ENCODE measurements at regions not wholly inside any gene's neighbourhood (a gene's known extent, or its start where the extent isn't known, plus 50 kb on each side); places are given as distances from the start of the nearest gene placed in this dataset.
"Not testable (repeated sequence)": the region's sequence is repeated elsewhere in the genome, so short reads cannot be mapped to it uniquely, and the experiment has no call there.

- H3K4me3 ChIP-seq (ENCODE audit: low read depth, low read length), result no peak overlapping the region
- DNase-seq (ENCODE audit: low read depth), result peak; percentile 78
- TF ChIP-seq, protein P1, sequence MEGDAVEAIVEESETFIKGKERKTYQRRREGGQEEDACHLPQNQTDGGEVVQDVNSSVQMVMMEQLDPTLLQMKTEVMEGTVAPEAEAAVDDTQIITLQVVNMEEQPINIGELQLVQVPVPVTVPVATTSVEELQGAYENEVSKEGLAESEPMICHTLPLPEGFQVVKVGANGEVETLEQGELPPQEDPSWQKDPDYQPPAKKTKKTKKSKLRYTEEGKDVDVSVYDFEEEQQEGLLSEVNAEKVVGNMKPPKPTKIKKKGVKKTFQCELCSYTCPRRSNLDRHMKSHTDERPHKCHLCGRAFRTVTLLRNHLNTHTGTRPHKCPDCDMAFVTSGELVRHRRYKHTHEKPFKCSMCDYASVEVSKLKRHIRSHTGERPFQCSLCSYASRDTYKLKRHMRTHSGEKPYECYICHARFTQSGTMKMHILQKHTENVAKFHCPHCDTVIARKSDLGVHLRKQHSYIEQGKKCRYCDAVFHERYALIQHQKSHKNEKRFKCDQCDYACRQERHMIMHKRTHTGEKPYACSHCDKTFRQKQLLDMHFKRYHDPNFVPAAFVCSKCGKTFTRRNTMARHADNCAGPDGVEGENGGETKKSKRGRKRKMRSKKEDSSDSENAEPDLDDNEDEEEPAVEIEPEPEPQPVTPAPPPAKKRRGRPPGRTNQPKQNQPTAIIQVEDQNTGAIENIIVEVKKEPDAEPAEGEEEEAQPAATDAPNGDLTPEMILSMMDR (IDR thresholded peaks at IDR 0.05; ENCODE audit: insufficient read depth, low read depth, low read length), result no peak
These were observed 695.1 kb upstream of the ACVR2A start for GRCh38 chr2:147149575-147150240.

DNA sequence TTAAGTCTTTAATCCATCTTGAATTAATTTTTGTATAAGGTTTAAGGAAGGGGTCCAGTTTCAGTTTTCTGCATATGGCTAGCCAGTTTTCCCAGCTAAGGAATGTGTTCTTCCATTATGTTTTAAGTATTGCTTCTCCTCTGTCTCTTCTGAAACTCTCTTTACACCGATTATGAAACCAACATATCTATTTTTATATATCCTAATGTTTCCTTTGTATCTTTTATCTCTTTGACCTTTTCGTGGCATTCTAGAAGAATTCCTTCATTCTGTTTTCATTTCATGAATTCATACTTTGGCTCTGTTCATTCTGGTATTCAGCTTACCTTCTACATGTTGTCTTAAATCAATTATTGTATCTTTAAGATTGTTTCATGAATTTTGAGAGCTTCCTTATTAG lies 697.0 kb upstream of the ACVR2A start:
- H3K4me3 ChIP-seq (ENCODE audit: low read depth, low read length), result no peak overlapping the region
- TF ChIP-seq, protein P1 (IDR thresholded peaks at IDR 0.05; ENCODE audit: insufficient read depth, low read depth, low read length), result no peak
- no peak for DNase-seq (ENCODE audit: low read depth)

- H3K4me3 ChIP-seq (ENCODE audit: low read depth, low read length), result no peak overlapping the region
- DNase-seq (ENCODE audit: low read depth), result no peak
- TF ChIP-seq, protein P1 (IDR thresholded peaks at IDR 0.05; ENCODE audit: insufficient read depth, low read depth, low read length), result peak; percentile 14
These were observed 702.9 kb upstream of the ACVR2A start for GRCh38 chr2:147141930-147142329.

- not testable (repeated sequence) for DNase-seq (ENCODE audit: low read depth); H3K4me3 ChIP-seq (ENCODE audit: low read depth, low read length)
These were observed 705.1 kb upstream of the ACVR2A start for GRCh38 chr2:147139732-147140131.

DNA sequence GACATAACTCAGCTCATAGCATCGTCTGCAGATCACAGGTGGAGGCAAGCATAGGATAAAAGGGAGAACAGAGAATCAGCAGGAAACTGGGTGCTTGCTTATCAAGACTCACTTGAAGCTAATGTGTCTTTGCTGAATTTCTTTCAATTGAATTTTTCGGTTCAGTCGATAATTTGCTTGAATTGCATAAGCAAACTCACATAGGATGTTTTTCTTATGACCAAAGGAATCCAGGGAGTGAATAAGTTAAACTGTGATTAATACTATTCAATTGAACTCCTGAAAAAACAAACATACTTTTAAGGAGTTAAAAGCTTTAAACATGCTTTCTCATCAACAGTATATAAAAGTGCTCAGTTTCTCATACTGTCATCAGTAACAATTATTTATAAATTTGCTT lies 707.1 kb upstream of the ACVR2A start:
- no peak for DNase-seq (ENCODE audit: low read depth)
- H3K4me3 ChIP-seq (ENCODE audit: low read depth, low read length), result no peak overlapping the region
- TF ChIP-seq, protein P1 (IDR thresholded peaks at IDR 0.05; ENCODE audit: insufficient read depth, low read depth, low read length), result no peak

- TF ChIP-seq, protein P1 (IDR thresholded peaks at IDR 0.05; ENCODE audit: insufficient read depth, low read depth, low read length), result no peak
- H3K4me3 ChIP-seq (ENCODE audit: low read depth, low read length), result no peak overlapping the region
- DNase-seq (ENCODE audit: low read depth), result no peak
These were observed 709.5 kb upstream of the ACVR2A start for GRCh38 chr2:147135376-147135775.

DNA sequence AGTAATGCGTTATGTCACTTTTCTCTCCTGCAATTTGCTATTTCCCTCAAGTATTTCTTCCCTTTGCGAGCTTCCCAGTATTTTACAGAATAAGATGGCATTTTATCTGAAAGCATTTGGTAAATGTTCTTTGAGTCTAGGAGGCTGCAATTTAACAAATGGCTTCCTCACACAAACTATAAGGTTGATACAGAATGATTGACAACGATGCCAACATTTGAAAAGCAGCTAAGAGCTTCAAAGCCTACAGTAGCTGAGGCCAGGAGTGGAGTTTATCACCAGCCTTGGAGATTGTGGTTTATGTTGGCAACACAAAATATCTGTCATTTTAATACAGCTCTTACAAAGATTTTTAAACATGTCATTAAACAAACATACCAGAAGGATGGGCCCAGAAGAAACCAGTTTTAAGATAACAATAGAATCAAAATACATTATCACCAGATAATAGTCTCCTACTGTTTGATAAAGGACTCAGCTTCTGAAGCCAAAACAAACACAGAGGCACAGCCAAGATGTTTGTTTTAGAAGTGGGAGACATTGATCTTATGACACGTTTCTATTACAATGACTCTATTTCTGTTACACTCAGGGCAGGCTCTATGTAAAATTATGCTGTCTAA lies 711.4 kb upstream of the ACVR2A start:
- DNase-seq (ENCODE audit: low read depth), result no peak
- TF ChIP-seq, protein P1 (IDR thresholded peaks at IDR 0.05; ENCODE audit: insufficient read depth, low read depth, low read length), result no peak
- no peak overlapping the region for H3K4me3 ChIP-seq (ENCODE audit: low read depth, low read length)
